Duodenal mucosa (tissue), 2 donors: ENCODE measurements at regions not wholly inside any gene's neighbourhood (a gene's known extent, or its start where the extent isn't known, plus 50 kb on each side); places are given as distances from the start of the nearest gene placed in this dataset.

Experiments used
- H3K27ac ChIP-seq: one replicate; pipeline ENCODE4 v1.7.0; 2013; ENCODE audit warnings: low read depth, low read length
- H3K27me3 ChIP-seq, 2 donors: one replicate each; pipeline ENCODE4 v1.7.0; 2013; ENCODE audit warnings: low read length in 2 of 2, control low read depth in 1 of 2; ENCODE audit not compliant: insufficient read depth in 2 of 2, control insufficient read depth in 1 of 2
- H3K36me3 ChIP-seq, 2 donors: one replicate each; pipeline ENCODE4 v1.7.0; 2013; ENCODE audit warnings: low read length in 2 of 2, control low read depth in 1 of 2; ENCODE audit not compliant: insufficient read depth in 2 of 2, control insufficient read depth in 1 of 2
- H3K4me1 ChIP-seq, 2 donors: one replicate each; pipeline ENCODE4 v1.7.0; 2013; ENCODE audit warnings: low read length in 2 of 2, control low read depth in 1 of 2; ENCODE audit not compliant: insufficient read depth in 2 of 2, control insufficient read depth in 1 of 2
- H3K4me3 ChIP-seq, 2 donors: one replicate each; pipeline ENCODE4 v1.7.0; 2013; ENCODE audit warnings: low read length in 2 of 2, low read depth in 1 of 2
- H3K9ac ChIP-seq, 2 donors: one replicate each; pipeline ENCODE4 v1.7.0; 2013; ENCODE audit warnings: low read length in 2 of 2, low read depth in 1 of 2
- H3K9me3 ChIP-seq, 2 donors: one replicate each; pipeline ENCODE4 v1.7.0; 2013; ENCODE audit warnings: low read length in 2 of 2, control low read depth in 1 of 2; ENCODE audit not compliant: control insufficient read depth in 1 of 2

- Histone ChIP-seq H3K4me3 (no peak overlapping the region), H3K36me3 (no peaks in the 10 kb centered on the region), H3K27me3 (no peaks in the 10 kb centered on the region), H3K9me3 (no peaks in the 10 kb centered on the region), H3K9ac (no peak overlapping the region), H3K4me1 (peaks cover 0 to 3% of the 10 kb centered on the region in 2 donors), H3K27ac (no peak overlapping the region)
Measured at GRCh38 chr22:27380855-27381254, 420.7 kb downstream of the MN1 start.

- peaks cover 0 to 3% of the 10 kb centered on the region in 2 donors for H3K4me1 ChIP-seq
- no peak overlapping the region for H3K27ac ChIP-seq
- H3K36me3 ChIP-seq, result no peaks in the 10 kb centered on the region
- H3K27me3 ChIP-seq, result no peaks in the 10 kb centered on the region
- H3K9ac ChIP-seq, result no peak overlapping the region
- no peaks in the 10 kb centered on the region for H3K9me3 ChIP-seq
- no peak overlapping the region for H3K4me3 ChIP-seq
Measured at GRCh38 chr22:27381552-27381951, 420.0 kb downstream of the MN1 start.

- no peak overlapping the region for H3K4me3 ChIP-seq
- H3K27me3 ChIP-seq, result no peaks in the 10 kb centered on the region
- peaks cover 0 to 3% of the 10 kb centered on the region in 2 donors for H3K4me1 ChIP-seq
- no peaks in the 10 kb centered on the region for H3K36me3 ChIP-seq
- no peak overlapping the region for H3K9ac ChIP-seq
- no peak overlapping the region for H3K27ac ChIP-seq
- H3K9me3 ChIP-seq, result no peaks in the 10 kb centered on the region
Measured at GRCh38 chr22:27381960-27382742, 419.4 kb downstream of the MN1 start.

- Histone ChIP-seq H3K9me3 (no peaks in the 10 kb centered on the region), H3K4me1 (peaks cover 0 to under 1% of the 10 kb centered on the region in 2 donors), H3K36me3 (no peaks in the 10 kb centered on the region), H3K27me3 (no peaks in the 10 kb centered on the region), H3K27ac (no peak overlapping the region), H3K9ac (no peak overlapping the region), H3K4me3 (no peak overlapping the region)
Measured at GRCh38 chr22:27382947-27383346, 418.6 kb downstream of the MN1 start.

DNA sequence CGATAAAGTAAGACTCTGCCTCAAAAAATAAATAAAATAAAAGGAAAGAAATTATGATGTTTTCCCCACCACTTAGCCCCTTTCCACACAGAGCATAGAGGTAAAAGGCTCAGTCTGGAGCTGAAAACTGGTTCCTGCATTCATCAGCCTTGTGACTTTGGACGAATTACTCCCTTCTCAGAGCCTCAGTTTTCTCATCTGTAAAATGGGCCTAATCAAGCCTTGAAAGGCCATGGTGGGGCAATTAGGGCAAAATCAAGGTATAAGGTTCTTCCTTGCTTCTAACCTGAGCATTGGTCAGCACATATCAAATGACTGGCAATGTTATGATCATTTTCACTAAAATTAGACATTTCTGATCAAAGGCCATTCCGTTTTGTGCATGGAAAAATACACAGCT lies 417.7 kb downstream of the MN1 start:
- no peak overlapping the region for H3K9ac ChIP-seq
- no peak overlapping the region for H3K4me3 ChIP-seq
- no peak overlapping the region for H3K27ac ChIP-seq
- no peaks in the 10 kb centered on the region for H3K27me3 ChIP-seq
- H3K36me3 ChIP-seq, result no peaks in the 10 kb centered on the region
- H3K9me3 ChIP-seq, result no peaks in the 10 kb centered on the region
- no peaks in the 10 kb centered on the region for H3K4me1 ChIP-seq

DNA sequence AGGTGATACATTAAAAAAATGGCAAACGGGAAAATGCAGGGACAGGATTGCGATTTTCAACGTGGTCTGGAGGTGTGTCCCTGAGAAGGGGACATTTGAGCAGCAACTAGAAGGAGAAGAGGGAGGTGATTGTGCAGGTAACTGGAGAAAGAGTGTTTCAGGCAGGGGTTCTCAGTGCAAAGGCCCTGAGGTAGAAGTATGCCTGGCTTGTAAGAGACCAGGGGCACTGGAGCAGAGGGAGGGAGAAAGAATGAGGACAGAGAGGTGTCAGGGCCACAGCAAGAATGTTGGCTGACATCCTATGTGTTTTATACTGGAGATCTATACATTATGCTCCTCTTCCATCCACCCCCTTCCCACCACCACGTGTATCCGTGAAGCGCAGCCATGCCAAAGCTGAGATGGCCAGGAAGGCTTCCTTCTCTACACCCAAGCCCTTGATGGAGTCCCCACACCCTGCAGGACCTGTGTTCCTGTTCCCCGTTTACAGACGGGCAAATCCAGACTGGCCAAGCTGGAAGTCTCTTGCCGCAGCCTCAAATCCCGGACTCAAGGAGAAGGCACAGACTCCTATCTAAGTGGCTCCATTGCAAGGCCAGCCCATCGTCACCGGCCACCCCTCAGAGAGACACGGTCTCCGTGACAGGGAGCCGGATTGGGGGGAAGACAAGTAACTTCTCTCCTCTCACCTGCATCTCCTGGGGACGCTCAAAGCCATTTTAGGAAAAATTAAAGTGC lies 416.1 kb downstream of the MN1 start:
- no peaks in the 10 kb centered on the region for H3K36me3 ChIP-seq
- H3K4me1 ChIP-seq, result no peaks in the 10 kb centered on the region
- H3K9ac ChIP-seq, result no peak overlapping the region
- H3K27me3 ChIP-seq, result no peaks in the 10 kb centered on the region
- H3K4me3 ChIP-seq, result no peak overlapping the region
- no peaks in the 10 kb centered on the region for H3K9me3 ChIP-seq
- no peak overlapping the region for H3K27ac ChIP-seq

DNA sequence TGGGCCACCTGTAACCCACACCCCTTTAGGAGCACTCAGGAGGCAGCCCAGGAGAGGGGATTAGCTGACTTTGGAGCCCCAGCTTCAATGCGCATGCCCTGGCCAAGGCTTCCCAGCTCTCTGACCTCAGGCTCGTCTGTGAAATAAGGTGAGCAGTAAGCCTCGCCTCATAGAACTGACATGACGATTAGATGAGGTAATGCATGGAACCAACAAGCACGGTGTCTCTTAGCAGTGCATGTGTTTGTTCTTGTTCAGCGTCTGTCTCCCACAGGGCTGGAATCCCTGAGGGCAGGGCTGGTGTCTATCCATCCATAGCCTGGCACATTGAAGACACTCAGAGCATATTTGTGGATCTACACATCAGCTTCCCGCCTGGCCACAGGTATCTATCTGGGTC lies 415.4 kb downstream of the MN1 start:
- no peaks in the 10 kb centered on the region for H3K36me3 ChIP-seq
- no peaks in the 10 kb centered on the region for H3K27me3 ChIP-seq
- H3K9me3 ChIP-seq, result no peaks in the 10 kb centered on the region
- H3K4me1 ChIP-seq, result no peaks in the 10 kb centered on the region
- no peak overlapping the region for H3K9ac ChIP-seq
- no peak overlapping the region for H3K27ac ChIP-seq
- H3K4me3 ChIP-seq, result no peak overlapping the region

- Histone ChIP-seq H3K27me3 (no peaks in the 10 kb centered on the region), H3K9ac (no peak overlapping the region), H3K4me1 (no peaks in the 10 kb centered on the region), H3K36me3 (no peaks in the 10 kb centered on the region), H3K9me3 (no peaks in the 10 kb centered on the region), H3K27ac (no peak overlapping the region), H3K4me3 (no peak overlapping the region)
Measured at GRCh38 chr22:27387561-27387960, 414.0 kb downstream of the MN1 start.

- Histone ChIP-seq H3K27me3 (no peaks in the 10 kb centered on the region), H3K27ac (no peak overlapping the region), H3K4me1 (no peaks in the 10 kb centered on the region), H3K9me3 (no peaks in the 10 kb centered on the region), H3K9ac (no peak overlapping the region), H3K4me3 (no peak overlapping the region), H3K36me3 (no peaks in the 10 kb centered on the region)
Measured at GRCh38 chr22:27388090-27388600, 413.4 kb downstream of the MN1 start.

DNA sequence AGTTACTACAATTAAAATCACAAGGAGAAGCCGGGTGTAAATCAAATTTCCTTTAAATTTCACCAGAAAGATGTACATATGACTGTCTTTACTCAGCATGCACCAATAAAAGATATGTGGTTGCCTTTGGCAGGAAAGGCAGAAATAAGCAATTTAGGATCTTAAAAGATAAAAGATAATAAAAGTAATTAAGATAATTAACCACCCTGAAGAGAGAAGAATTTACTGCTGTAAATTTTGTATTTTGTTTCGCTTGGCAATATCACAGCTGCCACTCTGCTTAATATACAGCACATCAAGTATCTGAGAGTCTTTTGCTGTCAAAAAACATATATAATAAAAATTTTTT lies 411.9 kb downstream of the MN1 start:
- Histone ChIP-seq H3K36me3 (no peaks in the 10 kb centered on the region), H3K27ac (no peak overlapping the region), H3K4me1 (no peaks in the 10 kb centered on the region), H3K9ac (no peak overlapping the region), H3K4me3 (no peak overlapping the region), H3K9me3 (no peaks in the 10 kb centered on the region), H3K27me3 (no peaks in the 10 kb centered on the region)
